Cardiac septum (tissue), 1 donor: ENCODE measurements at regions not wholly inside any gene's neighbourhood (a gene's known extent, or its start where the extent isn't known, plus 50 kb on each side); places are given as distances from the start of the nearest gene placed in this dataset.

Experiments
- DNase-seq: peaks from one replicate; pipeline ENCODE4 v3.0.0-alpha.2; 2020; ENCODE audit warnings: low spot score
- intact Hi-C: fragments of 100-400 bp; cut with DNase I; formaldehyde crosslinking; loops from one replicate; pipeline ENCODE4 v1.14.0; 2022
- donor health status: DM: no; HTN: no; CAD: no.

GRCh38 chr1:5522531-5523145 is 469.6 kb downstream of the NPHP4 start:
- no peak for DNase-seq
- intact Hi-C loops, result no loop called here

- intact Hi-C loops, result no loop called here
- no peak for DNase-seq
Measured at GRCh38 chr1:5519366-5520135, 472.7 kb downstream of the NPHP4 start.

GRCh38 chr1:5516756-5517155 is 475.5 kb downstream of the NPHP4 start:
- intact Hi-C loops, result no loop called here
- no peak for DNase-seq

GRCh38 chr1:5515501-5515900 is 476.7 kb downstream of the NPHP4 start:
- intact Hi-C loops, result loop anchor here (2.0 kb wide), 1 partner anchor 229 kb away; no protein-coding TSS in a partner anchor
- no peak for DNase-seq

- peak; percentile 87 for DNase-seq
- intact Hi-C loops, result loop anchor here (2.0 to 5.0 kb wide), 3 partner anchors 230 to 463 kb away; no protein-coding TSS in a partner anchor
Measured at GRCh38 chr1:5514527-5515183, 477.6 kb downstream of the NPHP4 start.

GRCh38 chr1:5513846-5514526 is 478.2 kb downstream of the NPHP4 start:
- DNase-seq, result no peak
- intact Hi-C loops, result loop anchor here (2.0 to 5.0 kb wide), 3 partner anchors 231 to 463 kb away; no protein-coding TSS in a partner anchor

- intact Hi-C loops, result loop anchor here (5.0 kb wide), 2 partner anchors 404 to 464 kb away; no protein-coding TSS in a partner anchor
Measured at GRCh38 chr1:5513179-5513578, 479.0 kb downstream of the NPHP4 start.

GRCh38 chr1:5511381-5512097 is 480.7 kb downstream of the NPHP4 start:
- no peak for DNase-seq
- intact Hi-C loops, result loop anchor here (5.0 kb wide), 2 partner anchors 406 to 466 kb away; no protein-coding TSS in a partner anchor

More at GRCh38 chr1:5513179-5513578, 479.0 kb downstream of the NPHP4 start:
- DNase-seq, result no peak

GRCh38 chr1:5509664-5510452 is 482.4 kb downstream of the NPHP4 start:
- intact Hi-C loops, result loop anchor here (2.0 to 5.0 kb wide), 3 partner anchors 237 to 467 kb away; no protein-coding TSS in a partner anchor
- DNase-seq, result peak; percentile 81

GRCh38 chr1:5508669-5509330 is 483.4 kb downstream of the NPHP4 start:
- no peak for DNase-seq
- intact Hi-C loops, result loop anchor here (2.0 kb wide), 1 partner anchor 238 kb away; no protein-coding TSS in a partner anchor

GRCh38 chr1:5507340-5507739 is 484.9 kb downstream of the NPHP4 start:
- no peak for DNase-seq
- intact Hi-C loops, result no loop called here

GRCh38 chr1:5506634-5507033 is 485.6 kb downstream of the NPHP4 start:
- no peak for DNase-seq
- intact Hi-C loops, result no loop called here

- intact Hi-C loops, result no loop called here
- no peak for DNase-seq
Measured at GRCh38 chr1:5505944-5506343, 486.3 kb downstream of the NPHP4 start.

- intact Hi-C loops, result no loop called here
- no peak for DNase-seq
Measured at GRCh38 chr1:5504364-5504740, 487.9 kb downstream of the NPHP4 start.

- DNase-seq, result no peak
- intact Hi-C loops, result no loop called here
Measured at GRCh38 chr1:5503556-5504363, 488.5 kb downstream of the NPHP4 start.

- intact Hi-C loops, result no loop called here
Measured at GRCh38 chr1:5502311-5503194, 489.7 kb downstream of the NPHP4 start.

More at GRCh38 chr1:5502311-5503194, 489.7 kb downstream of the NPHP4 start:
- no peak for DNase-seq
